ENCODE measurements at regions not wholly inside any gene's neighbourhood (a gene's known extent, or its start where the extent isn't known, plus 50 kb on each side); places are given as distances from the start of the nearest gene placed in this dataset.

DNA sequence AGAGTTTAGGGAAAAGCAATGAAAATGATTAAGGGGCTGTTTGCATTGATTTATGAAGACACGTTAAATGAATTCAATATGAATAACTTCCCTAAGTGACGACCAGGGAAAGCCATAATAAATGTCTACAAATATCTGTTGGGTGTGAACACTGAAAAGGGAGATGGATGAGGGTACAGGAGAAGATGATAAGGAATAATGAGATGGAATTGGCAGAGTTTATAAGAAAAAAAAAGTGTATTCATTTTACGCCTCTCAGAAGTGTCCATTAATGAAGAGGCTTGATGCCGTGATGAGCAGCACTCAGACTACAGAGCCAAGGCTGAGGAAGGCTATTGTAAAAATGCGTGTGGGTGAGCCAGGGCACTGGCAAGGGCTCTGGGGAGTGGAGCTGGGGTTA is 346.7 kb upstream of the AKR1E2 start:
- H3K27ac ChIP-seq (ENCODE audit: low read length), result no peak overlapping the region
- no peak for DNase-seq (ENCODE audit: low read depth, low spot score)
- no peaks in the 10 kb centered on the region for H3K9me3 ChIP-seq (ENCODE audit: control insufficient read depth, insufficient read depth, low read length)
- no peaks in the 10 kb centered on the region for H3K27me3 ChIP-seq (ENCODE audit: control insufficient read depth, insufficient read depth, low read length)
- H3K4me3 ChIP-seq (ENCODE audit: low read length), result no peak overlapping the region
- WGBS (ENCODE audit: insufficient coverage, insufficient read length), result no CpG with 5 or more reads among the region's 5 CpGs
- H3K36me3 ChIP-seq (ENCODE audit: control insufficient read depth, insufficient read depth, low read length), result no peaks in the 10 kb centered on the region
- H3K4me1 ChIP-seq (ENCODE audit: control insufficient read depth, insufficient read depth, low read length), result peaks cover 3% of the 10 kb centered on the region; the same call in 1 of the 2 replicates

DNA sequence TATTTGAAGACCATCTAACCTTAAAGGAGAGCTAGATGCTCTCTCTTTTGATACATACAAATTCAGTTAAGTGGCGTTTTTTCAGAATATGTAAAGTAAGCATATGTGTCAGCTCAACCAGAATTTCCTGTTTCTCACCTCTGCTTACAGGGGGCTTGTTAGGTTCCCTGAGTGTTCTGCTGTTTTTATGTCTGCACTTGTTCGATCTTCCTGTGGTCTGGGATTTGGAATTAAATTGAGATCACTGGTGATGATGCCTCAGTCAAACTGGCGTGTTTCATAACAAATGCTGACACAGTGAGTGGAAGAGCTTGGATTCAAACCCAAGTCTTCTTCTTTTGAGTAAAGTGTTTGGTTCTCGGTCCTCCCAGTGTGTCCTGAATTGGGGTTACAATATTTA is 348.3 kb upstream of the AKR1E2 start:
- Histone ChIP-seq H3K4me1 (ENCODE audit: control insufficient read depth, insufficient read depth, low read length) (peaks cover 2% of the 10 kb centered on the region; the same call in 1 of the 2 replicates), H3K4me3 (ENCODE audit: low read length) (no peak overlapping the region)
- no CpG with 5 or more reads among the region's 4 CpGs for WGBS (ENCODE audit: insufficient coverage, insufficient read length)

DNA sequence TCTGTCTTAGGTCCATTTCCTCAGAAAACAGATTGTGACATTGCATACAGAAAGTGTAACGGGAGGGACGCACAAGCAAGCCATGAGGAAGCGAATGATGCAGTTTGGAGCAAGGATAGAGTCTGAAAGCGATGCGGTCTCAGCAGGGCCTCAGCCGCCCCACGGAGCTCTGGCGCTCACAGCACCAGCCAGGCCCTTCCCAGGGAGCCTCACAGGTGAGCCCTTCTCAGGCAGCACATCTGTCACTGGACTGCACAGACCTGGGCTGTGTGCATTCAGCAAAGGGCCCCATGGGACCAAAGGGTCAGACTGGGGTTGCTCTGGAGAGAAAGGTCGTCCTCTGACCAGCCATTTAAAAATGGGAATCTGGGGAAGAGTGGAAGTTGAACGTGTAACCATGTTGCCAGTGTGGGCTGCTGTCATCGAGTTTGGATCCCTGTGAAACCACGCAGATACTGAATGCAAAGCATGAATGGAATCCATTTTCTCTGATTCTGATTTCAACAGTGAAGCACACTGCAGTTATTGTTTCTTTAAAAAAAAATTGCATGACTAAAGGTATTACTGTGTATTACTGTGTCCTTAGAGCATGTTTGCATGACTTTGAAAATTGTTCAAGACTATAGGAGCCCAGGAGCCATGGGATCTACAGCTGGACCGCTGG is 350.0 kb upstream of the AKR1E2 start:
- Histone ChIP-seq H3K9me3 (ENCODE audit: control insufficient read depth, insufficient read depth, low read length) (no peaks in the 10 kb centered on the region), H3K4me1 (ENCODE audit: control insufficient read depth, insufficient read depth, low read length) (no peaks in the 10 kb centered on the region), H3K4me3 (ENCODE audit: low read length) (no peak overlapping the region), H3K36me3 (ENCODE audit: control insufficient read depth, insufficient read depth, low read length) (no peaks in the 10 kb centered on the region), H3K27ac (ENCODE audit: low read length) (no peak overlapping the region), H3K27me3 (ENCODE audit: control insufficient read depth, insufficient read depth, low read length) (no peaks in the 10 kb centered on the region)
- no peak for DNase-seq (ENCODE audit: low read depth, low spot score)
- no CpG with 5 or more reads among the region's 13 CpGs for WGBS (ENCODE audit: insufficient coverage, insufficient read length)

More for the DNA sequence above, 348.3 kb upstream of the AKR1E2 start:
- no peaks in the 10 kb centered on the region for H3K36me3 ChIP-seq (ENCODE audit: control insufficient read depth, insufficient read depth, low read length)
- no peaks in the 10 kb centered on the region for H3K9me3 ChIP-seq (ENCODE audit: control insufficient read depth, insufficient read depth, low read length)
- no peaks in the 10 kb centered on the region for H3K27me3 ChIP-seq (ENCODE audit: control insufficient read depth, insufficient read depth, low read length)
- no peak for DNase-seq (ENCODE audit: low read depth, low spot score)
- H3K27ac ChIP-seq (ENCODE audit: low read length), result no peak overlapping the region

DNA sequence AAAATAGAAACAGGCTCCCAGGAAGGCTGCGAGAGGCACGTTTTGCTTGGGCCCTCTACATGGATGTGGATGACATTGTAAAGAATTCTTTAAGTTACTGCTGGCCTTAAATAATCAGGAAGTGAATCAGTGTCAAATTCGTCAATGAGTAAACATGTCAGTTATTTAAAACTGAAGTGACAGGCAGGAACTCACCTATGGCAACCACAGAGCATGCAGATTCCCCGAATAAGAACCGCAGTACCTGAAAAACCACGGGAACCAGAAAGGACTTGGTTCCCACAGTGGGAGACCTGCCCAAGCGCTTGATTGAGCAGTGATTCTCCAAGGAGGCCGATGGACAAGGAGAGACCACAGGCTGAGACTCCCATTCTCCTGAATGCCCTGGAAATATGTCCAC is 351.2 kb upstream of the AKR1E2 start:
- no peaks in the 10 kb centered on the region for H3K9me3 ChIP-seq (ENCODE audit: control insufficient read depth, insufficient read depth, low read length)
- no peak overlapping the region for H3K4me3 ChIP-seq (ENCODE audit: low read length)
- no peaks in the 10 kb centered on the region for H3K4me1 ChIP-seq (ENCODE audit: control insufficient read depth, insufficient read depth, low read length)
- no peak overlapping the region for H3K27ac ChIP-seq (ENCODE audit: low read length)
- H3K27me3 ChIP-seq (ENCODE audit: control insufficient read depth, insufficient read depth, low read length), result no peaks in the 10 kb centered on the region
- no peaks in the 10 kb centered on the region for H3K36me3 ChIP-seq (ENCODE audit: control insufficient read depth, insufficient read depth, low read length)
- DNase-seq (ENCODE audit: low read depth, low spot score), result no peak
- no CpG with 5 or more reads among the region's 8 CpGs for WGBS (ENCODE audit: insufficient coverage, insufficient read length)

DNA sequence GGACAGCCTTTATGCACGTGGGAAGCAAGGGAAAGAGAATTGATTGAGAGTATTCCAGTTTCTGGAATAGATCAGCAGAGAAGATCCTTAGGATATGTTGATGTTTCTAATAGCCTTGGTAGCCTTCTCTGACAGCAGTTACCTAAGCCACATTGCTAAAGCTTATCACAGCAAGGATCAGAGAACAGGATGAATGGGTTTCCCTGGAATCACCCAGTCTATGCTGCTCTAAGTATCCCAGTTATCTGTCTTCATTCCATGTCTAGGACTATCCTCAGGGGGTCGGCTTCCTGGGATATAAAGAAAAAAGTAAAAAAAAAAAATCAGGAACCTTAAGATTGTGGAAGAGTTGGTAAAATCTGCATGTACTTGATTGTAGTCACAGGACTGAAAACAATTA is 352.0 kb upstream of the AKR1E2 start:
- no peak for DNase-seq (ENCODE audit: low read depth, low spot score)
- H3K36me3 ChIP-seq (ENCODE audit: control insufficient read depth, insufficient read depth, low read length), result no peaks in the 10 kb centered on the region
- H3K27me3 ChIP-seq (ENCODE audit: control insufficient read depth, insufficient read depth, low read length), result no peaks in the 10 kb centered on the region
- no peak overlapping the region for H3K27ac ChIP-seq (ENCODE audit: low read length)
- WGBS (ENCODE audit: insufficient coverage, insufficient read length), result no CpG with 5 or more reads among the region's 2 CpGs
- H3K4me3 ChIP-seq (ENCODE audit: low read length), result no peak overlapping the region
- no peaks in the 10 kb centered on the region for H3K9me3 ChIP-seq (ENCODE audit: control insufficient read depth, insufficient read depth, low read length)
- H3K4me1 ChIP-seq (ENCODE audit: control insufficient read depth, insufficient read depth, low read length), result no peaks in the 10 kb centered on the region

DNA sequence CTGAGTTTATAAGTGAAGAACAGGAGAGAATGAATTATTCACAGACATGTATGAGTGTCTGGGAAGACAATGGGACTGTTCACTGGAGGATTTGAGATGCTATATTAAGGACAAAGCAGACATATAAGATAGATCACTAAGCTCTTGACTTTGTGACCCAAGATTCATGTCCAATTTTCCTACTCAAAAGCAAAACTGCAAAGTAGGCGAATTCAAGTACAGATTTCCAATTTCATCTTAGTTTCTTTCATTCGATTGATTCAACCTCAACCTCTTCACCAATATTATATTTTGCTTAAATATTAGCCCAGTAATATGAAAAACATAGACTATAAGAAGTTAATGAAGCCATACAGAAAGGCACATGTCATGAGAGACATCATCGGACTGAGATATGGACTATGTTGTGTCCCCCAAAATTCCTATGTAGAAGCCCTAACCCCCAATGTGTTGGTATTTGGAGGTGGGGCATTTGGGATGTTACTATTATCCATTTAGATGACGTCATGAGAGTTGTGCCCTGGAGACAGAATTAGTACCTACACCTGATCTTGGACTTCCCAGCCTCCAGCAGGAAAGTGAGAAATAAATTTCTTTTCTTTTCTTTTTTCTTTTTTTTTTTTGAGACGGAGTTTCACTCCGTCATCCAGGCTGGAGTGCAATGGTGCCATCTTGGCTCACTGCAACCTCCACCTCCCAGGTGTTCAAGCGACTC is 353.7 kb upstream of the AKR1E2 start:
- no peaks in the 10 kb centered on the region for H3K36me3 ChIP-seq (ENCODE audit: control insufficient read depth, insufficient read depth, low read length)
- H3K4me3 ChIP-seq (ENCODE audit: low read length), result no peak overlapping the region
- no peaks in the 10 kb centered on the region for H3K9me3 ChIP-seq (ENCODE audit: control insufficient read depth, insufficient read depth, low read length)
- H3K4me1 ChIP-seq (ENCODE audit: control insufficient read depth, insufficient read depth, low read length), result no peaks in the 10 kb centered on the region
- WGBS (ENCODE audit: insufficient coverage, insufficient read length), result no CpG with 5 or more reads among the region's 7 CpGs
- no peak overlapping the region for H3K27ac ChIP-seq (ENCODE audit: low read length)
- DNase-seq (ENCODE audit: low read depth, low spot score), result no peak
- no peaks in the 10 kb centered on the region for H3K27me3 ChIP-seq (ENCODE audit: control insufficient read depth, insufficient read depth, low read length)

DNA sequence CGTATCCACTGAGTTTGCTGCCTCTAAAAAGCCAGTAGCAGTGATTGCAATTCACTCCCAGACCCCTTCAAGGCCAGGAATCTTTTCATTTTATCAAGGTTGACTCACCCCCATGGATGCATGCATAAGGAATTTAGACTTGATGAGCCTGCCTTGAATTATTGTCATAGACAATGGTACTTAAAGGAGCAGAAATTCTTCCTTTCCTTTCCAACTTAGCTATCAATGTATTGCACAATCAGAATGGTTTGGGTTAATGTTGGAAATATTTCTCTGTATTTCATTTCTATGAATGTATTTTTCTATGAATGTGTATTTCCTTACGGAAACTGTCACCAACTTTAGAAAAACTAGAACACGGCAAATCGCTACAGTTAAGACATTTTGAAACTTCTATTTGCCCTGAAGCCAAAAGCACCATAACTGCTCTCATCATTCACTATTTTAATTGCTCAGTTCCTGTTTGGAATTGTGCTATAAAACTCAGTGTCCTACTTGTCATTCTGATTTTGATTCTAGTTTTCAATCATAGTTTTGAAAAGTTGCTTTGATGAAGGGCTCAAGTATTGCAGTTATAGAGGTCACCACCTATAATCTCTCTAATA is 355.7 kb upstream of the AKR1E2 start:
- no peaks in the 10 kb centered on the region for H3K9me3 ChIP-seq (ENCODE audit: control insufficient read depth, insufficient read depth, low read length)
- DNase-seq (ENCODE audit: low read depth, low spot score), result no peak
- no peaks in the 10 kb centered on the region for H3K4me1 ChIP-seq (ENCODE audit: control insufficient read depth, insufficient read depth, low read length)
- H3K27ac ChIP-seq (ENCODE audit: low read length), result no peak overlapping the region
- no peaks in the 10 kb centered on the region for H3K27me3 ChIP-seq (ENCODE audit: control insufficient read depth, insufficient read depth, low read length)
- no CpG with 5 or more reads among the region's 4 CpGs for WGBS (ENCODE audit: insufficient coverage, insufficient read length)
- H3K36me3 ChIP-seq (ENCODE audit: control insufficient read depth, insufficient read depth, low read length), result no peaks in the 10 kb centered on the region
- H3K4me3 ChIP-seq (ENCODE audit: low read length), result no peak overlapping the region

DNA sequence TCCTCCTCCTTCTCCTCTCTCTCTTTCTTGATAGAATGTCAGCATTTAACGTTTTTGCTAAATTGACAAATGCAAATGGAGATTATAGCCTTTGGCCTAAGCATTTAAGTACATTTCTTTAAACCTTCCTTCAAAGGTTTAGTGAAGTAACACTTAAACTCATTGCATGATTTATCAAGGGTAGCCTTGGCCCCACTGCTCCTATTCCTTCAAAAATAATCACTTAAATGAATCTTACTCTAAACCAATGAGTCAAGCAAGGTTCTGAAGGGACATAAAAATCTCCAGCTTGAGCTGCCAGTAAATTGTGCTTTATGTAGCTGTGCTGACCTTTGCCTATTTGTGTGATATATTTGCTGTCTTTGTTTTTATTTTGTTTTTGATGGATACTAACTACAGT is 358.5 kb upstream of the AKR1E2 start:
- no CpG with 5 or more reads among the region's 1 CpG for WGBS (ENCODE audit: insufficient coverage, insufficient read length)
- Histone ChIP-seq H3K9me3 (ENCODE audit: control insufficient read depth, insufficient read depth, low read length) (no peaks in the 10 kb centered on the region), H3K4me1 (ENCODE audit: control insufficient read depth, insufficient read depth, low read length) (no peaks in the 10 kb centered on the region), H3K4me3 (ENCODE audit: low read length) (no peak overlapping the region), H3K36me3 (ENCODE audit: control insufficient read depth, insufficient read depth, low read length) (no peaks in the 10 kb centered on the region), H3K27me3 (ENCODE audit: control insufficient read depth, insufficient read depth, low read length) (no peaks in the 10 kb centered on the region), H3K27ac (ENCODE audit: low read length) (no peak overlapping the region)
- no peak for DNase-seq (ENCODE audit: low read depth, low spot score)

DNA sequence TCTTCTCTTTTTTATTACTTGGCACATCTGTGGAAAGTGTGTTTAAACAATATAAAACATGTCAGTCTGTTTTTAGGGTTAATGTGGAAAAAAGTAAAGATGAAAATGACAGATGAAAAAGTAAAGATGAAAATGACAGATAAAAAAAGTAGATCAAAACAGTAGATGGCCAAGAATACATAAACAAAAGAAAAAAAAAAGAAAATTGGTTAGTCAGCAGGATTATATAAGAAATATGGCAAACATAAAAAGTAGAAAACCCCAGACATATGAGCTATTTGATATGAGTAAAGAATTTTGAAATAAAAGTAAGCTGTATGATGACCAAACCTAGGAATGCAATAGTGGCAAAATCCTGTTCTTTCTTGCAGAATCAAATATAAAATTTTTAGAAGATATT is 365.7 kb upstream of the AKR1E2 start:
- H3K4me3 ChIP-seq (ENCODE audit: low read length), result no peak overlapping the region
- H3K9me3 ChIP-seq (ENCODE audit: control insufficient read depth, insufficient read depth, low read length), result no peaks in the 10 kb centered on the region
- no peaks in the 10 kb centered on the region for H3K4me1 ChIP-seq (ENCODE audit: control insufficient read depth, insufficient read depth, low read length)
- DNase-seq (ENCODE audit: low read depth, low spot score), result no peak
- H3K36me3 ChIP-seq (ENCODE audit: control insufficient read depth, insufficient read depth, low read length), result no peaks in the 10 kb centered on the region
- no peaks in the 10 kb centered on the region for H3K27me3 ChIP-seq (ENCODE audit: control insufficient read depth, insufficient read depth, low read length)
- no peak overlapping the region for H3K27ac ChIP-seq (ENCODE audit: low read length)

DNA sequence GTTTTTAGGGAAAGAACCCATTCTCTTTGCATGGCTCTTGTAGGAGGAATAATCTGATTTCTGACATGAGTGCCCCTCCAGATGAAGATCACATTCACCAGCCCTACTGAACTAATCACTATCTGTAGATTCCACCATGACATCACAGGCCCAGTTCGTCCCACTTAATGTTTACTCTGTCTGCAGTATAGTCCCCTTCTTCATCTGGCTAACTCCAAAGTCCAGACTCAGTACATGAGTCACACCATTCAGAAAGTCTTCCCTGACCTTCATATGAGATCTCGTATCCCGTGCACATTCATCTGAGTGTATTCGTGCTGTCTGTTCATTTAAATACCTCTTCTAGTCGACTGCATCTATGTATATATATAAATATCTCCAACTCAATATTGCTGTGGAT is 366.5 kb upstream of the AKR1E2 start:
- no CpG with 5 or more reads among the region's 5 CpGs for WGBS (ENCODE audit: insufficient coverage, insufficient read length)

More for the DNA sequence above, 366.5 kb upstream of the AKR1E2 start:
- Histone ChIP-seq H3K4me3 (ENCODE audit: low read length) (no peak overlapping the region), H3K9me3 (ENCODE audit: control insufficient read depth, insufficient read depth, low read length) (no peaks in the 10 kb centered on the region), H3K36me3 (ENCODE audit: control insufficient read depth, insufficient read depth, low read length) (no peaks in the 10 kb centered on the region), H3K27me3 (ENCODE audit: control insufficient read depth, insufficient read depth, low read length) (no peaks in the 10 kb centered on the region), H3K27ac (ENCODE audit: low read length) (no peak overlapping the region), H3K4me1 (ENCODE audit: control insufficient read depth, insufficient read depth, low read length) (no peaks in the 10 kb centered on the region)
- DNase-seq (ENCODE audit: low read depth, low spot score), result no peak
